ENCODE measurements at regions not wholly inside any gene's neighbourhood (a gene's known extent, or its start where the extent isn't known, plus 50 kb on each side); places are given as distances from the start of the nearest gene placed in this dataset.

DNA sequence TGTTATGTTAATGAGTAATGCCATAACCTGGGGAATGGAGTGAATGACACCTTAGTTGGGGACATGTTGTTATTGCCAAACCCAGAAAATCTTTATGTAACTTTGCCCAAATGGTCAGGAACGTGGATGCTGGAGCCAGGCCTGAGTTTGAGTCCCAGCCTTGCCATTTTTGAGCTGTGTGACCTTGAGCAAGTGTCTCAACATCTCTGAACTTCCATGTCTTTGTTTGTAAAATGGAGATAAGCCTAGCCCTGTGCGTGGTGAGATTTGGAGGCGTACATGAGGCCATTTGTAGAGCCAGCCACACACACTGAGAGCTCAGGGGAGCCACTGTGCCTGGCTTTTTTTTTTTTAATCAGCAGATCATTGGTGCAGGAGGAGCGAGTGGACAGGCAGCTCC, 247.3 kb downstream of the FOXL1 start:
- Histone ChIP-seq H3K36me3 (ENCODE audit: insufficient read depth, low read length) (no peaks in the 10 kb centered on the region), H3K27me3 (ENCODE audit: insufficient read depth, low read length, poor library complexity, severe bottlenecking) (no peaks in the 10 kb centered on the region), H3K4me1 (ENCODE audit: insufficient read depth, low read length) (no peaks in the 10 kb centered on the region), H3K4me3 (ENCODE audit: low read length) (no peak overlapping the region), H3K27ac (ENCODE audit: low read depth, low read length) (no peak overlapping the region), H3K9me3 (ENCODE audit: low read length) (no peaks in the 10 kb centered on the region)
- no peak for DNase-seq
- H3K4me1 Mint-ChIP-seq: no peaks in the 10 kb centered on the region
- no peaks in the 10 kb centered on the region for H3K36me3 Mint-ChIP-seq
- peaks cover 11 to 49% of the 10 kb centered on the region in 2 donors for H3K27me3 Mint-ChIP-seq
- H3K4me3 Mint-ChIP-seq: no peak overlapping the region
- POLR2A ChIA-PET: no interaction called here
- H3K9me3 Mint-ChIP-seq: peaks cover 0 to 2% (median 0%) of the 10 kb centered on the region in 5 donors
- H3K27ac Mint-ChIP-seq: no peak overlapping the region
- CTCF ChIA-PET: no interaction called here

DNA sequence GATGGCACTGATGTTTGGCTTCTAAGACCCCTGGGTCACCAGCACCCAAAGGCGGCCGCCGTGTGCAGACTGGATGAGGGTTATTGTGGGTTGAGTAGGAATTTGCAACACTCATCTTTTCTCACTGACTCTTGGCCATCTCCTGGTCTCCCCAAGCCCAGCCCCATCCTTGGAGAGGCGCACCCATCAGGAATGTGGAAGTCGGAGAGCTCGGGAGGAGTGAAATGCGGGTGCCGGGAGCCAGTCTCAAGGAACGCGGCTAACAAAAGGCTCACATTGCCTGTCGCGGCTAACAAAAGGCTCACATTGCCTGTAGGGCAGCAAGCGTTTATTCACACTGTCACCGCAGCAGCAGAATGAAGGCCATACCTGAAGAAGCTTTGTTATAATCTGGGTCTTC, 248.6 kb downstream of the FOXL1 start:
- no peaks in the 10 kb centered on the region for H3K36me3 Mint-ChIP-seq
- peaks cover 0 to 2% (median 0%) of the 10 kb centered on the region in 5 donors for H3K9me3 Mint-ChIP-seq
- H3K4me3 Mint-ChIP-seq: no peak overlapping the region
- H3K4me1 ChIP-seq (ENCODE audit: insufficient read depth, low read length): no peaks in the 10 kb centered on the region
- H3K36me3 ChIP-seq (ENCODE audit: insufficient read depth, low read length): no peaks in the 10 kb centered on the region
- no peak for DNase-seq
- H3K27ac ChIP-seq (ENCODE audit: low read depth, low read length): no peak overlapping the region
- no peaks in the 10 kb centered on the region for H3K9me3 ChIP-seq (ENCODE audit: low read length)
- ChIA-PET CTCF (no interaction called here), POLR2A (no interaction called here)
- H3K4me1 Mint-ChIP-seq: no peaks in the 10 kb centered on the region
- H3K27me3 Mint-ChIP-seq: peaks cover 11 to 54% of the 10 kb centered on the region in 2 donors
- no peak overlapping the region for H3K27ac Mint-ChIP-seq
- no peak overlapping the region for H3K4me3 ChIP-seq (ENCODE audit: low read length)
- H3K27me3 ChIP-seq (ENCODE audit: insufficient read depth, low read length, poor library complexity, severe bottlenecking): no peaks in the 10 kb centered on the region

GRCh38 chr16:86827521-86827920, 249.2 kb downstream of the FOXL1 start:
- no peaks in the 10 kb centered on the region for H3K9me3 ChIP-seq (ENCODE audit: low read length)
- peaks cover 11 to 50% of the 10 kb centered on the region in 2 donors for H3K27me3 Mint-ChIP-seq
- no peak for DNase-seq
- H3K4me1 Mint-ChIP-seq: no peaks in the 10 kb centered on the region
- no peak overlapping the region for H3K27ac Mint-ChIP-seq
- H3K4me3 Mint-ChIP-seq: no peak overlapping the region
- H3K36me3 ChIP-seq (ENCODE audit: insufficient read depth, low read length): no peaks in the 10 kb centered on the region
- H3K9me3 Mint-ChIP-seq: peaks cover 0 to 2% (median 0%) of the 10 kb centered on the region in 5 donors
- H3K4me3 ChIP-seq (ENCODE audit: low read length): no peak overlapping the region
- POLR2A ChIA-PET: no interaction called here
- H3K27ac ChIP-seq (ENCODE audit: low read depth, low read length): no peak overlapping the region
- CTCF ChIA-PET: no interaction called here
- no peaks in the 10 kb centered on the region for H3K4me1 ChIP-seq (ENCODE audit: insufficient read depth, low read length)
- no peaks in the 10 kb centered on the region for H3K36me3 Mint-ChIP-seq
- no peaks in the 10 kb centered on the region for H3K27me3 ChIP-seq (ENCODE audit: insufficient read depth, low read length, poor library complexity, severe bottlenecking)

GRCh38 chr16:86828202-86828601, 249.9 kb downstream of the FOXL1 start:
- CTCF ChIA-PET: no interaction called here
- Mint-ChIP-seq H3K4me3 (no peak overlapping the region), H3K9me3 (peaks cover 0 to 2% (median 0%) of the 10 kb centered on the region in 5 donors), H3K27me3 (peaks cover 11 to 45% of the 10 kb centered on the region in 2 donors), H3K36me3 (no peaks in the 10 kb centered on the region), H3K4me1 (peaks cover 0 to 2% (median 2%) of the 10 kb centered on the region in 3 donors), H3K27ac (no peak overlapping the region)
- Histone ChIP-seq H3K9me3 (ENCODE audit: low read length) (no peaks in the 10 kb centered on the region), H3K27me3 (ENCODE audit: insufficient read depth, low read length, poor library complexity, severe bottlenecking) (no peaks in the 10 kb centered on the region), H3K4me1 (ENCODE audit: insufficient read depth, low read length) (no peaks in the 10 kb centered on the region), H3K4me3 (ENCODE audit: low read length) (no peak overlapping the region), H3K36me3 (ENCODE audit: insufficient read depth, low read length) (no peaks in the 10 kb centered on the region), H3K27ac (ENCODE audit: low read depth, low read length) (no peak overlapping the region)
- POLR2A ChIA-PET: no interaction called here
- no peak for DNase-seq

- Histone ChIP-seq H3K27me3 (ENCODE audit: insufficient read depth, low read length, poor library complexity, severe bottlenecking) (no peaks in the 10 kb centered on the region), H3K9me3 (ENCODE audit: low read length) (no peaks in the 10 kb centered on the region), H3K4me1 (ENCODE audit: insufficient read depth, low read length) (no peaks in the 10 kb centered on the region), H3K27ac (ENCODE audit: low read depth, low read length) (no peak overlapping the region), H3K36me3 (ENCODE audit: insufficient read depth, low read length) (no peaks in the 10 kb centered on the region), H3K4me3 (ENCODE audit: low read length) (no peak overlapping the region)
- ChIA-PET POLR2A (no interaction called here), CTCF (no interaction called here)
- H3K36me3 Mint-ChIP-seq: no peaks in the 10 kb centered on the region
- peaks cover 0 to 2% (median 0%) of the 10 kb centered on the region in 5 donors for H3K9me3 Mint-ChIP-seq
- H3K27ac Mint-ChIP-seq: no peak overlapping the region
- no peak overlapping the region for H3K4me3 Mint-ChIP-seq
- peaks cover 0 to 7% (median 6%) of the 10 kb centered on the region in 3 donors for H3K4me1 Mint-ChIP-seq
- H3K27me3 Mint-ChIP-seq: peaks cover 10 to 41% of the 10 kb centered on the region in 2 donors
- DNase-seq: no peak
Observed at GRCh38 chr16:86828653-86829052, 250.3 kb downstream of the FOXL1 start.

DNA sequence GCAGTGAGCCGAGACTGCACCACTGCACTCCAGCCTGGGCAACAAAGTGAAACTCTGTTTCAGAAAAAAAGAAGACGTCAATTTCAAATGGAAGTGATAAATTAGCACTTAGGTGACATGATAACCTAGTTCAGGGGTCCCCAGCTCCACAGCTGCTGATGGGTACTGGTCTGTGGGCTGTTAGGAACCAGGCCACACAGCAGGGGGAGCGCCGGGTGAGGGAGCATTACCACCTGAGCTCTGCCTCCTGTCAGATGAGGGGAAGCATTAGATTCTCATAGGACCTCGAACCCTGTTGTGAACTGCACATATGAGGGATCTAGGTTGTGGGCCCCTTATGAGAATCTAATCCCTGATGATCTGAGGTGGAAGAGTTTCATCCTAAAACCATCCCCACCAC, 253.0 kb downstream of the FOXL1 start:
- DNase-seq: no peak
- CTCF ChIA-PET: no interaction called here
- no peak overlapping the region for H3K27ac Mint-ChIP-seq

GRCh38 chr16:86833136-86833535, 254.8 kb downstream of the FOXL1 start:
- ChIA-PET POLR2A (no interaction called here), CTCF (no interaction called here)
- H3K27ac ChIP-seq (ENCODE audit: low read depth, low read length): no peak overlapping the region
- no peak overlapping the region for H3K27ac Mint-ChIP-seq
- H3K4me1 Mint-ChIP-seq: peaks cover 0 to 7% (median 6%) of the 10 kb centered on the region in 3 donors
- no peaks in the 10 kb centered on the region for H3K36me3 Mint-ChIP-seq
- H3K4me3 ChIP-seq (ENCODE audit: low read length): no peak overlapping the region
- no peaks in the 10 kb centered on the region for H3K9me3 ChIP-seq (ENCODE audit: low read length)
- peaks cover 4 to 17% of the 10 kb centered on the region in 2 donors for H3K27me3 Mint-ChIP-seq
- H3K9me3 Mint-ChIP-seq: no peaks in the 10 kb centered on the region
- no peaks in the 10 kb centered on the region for H3K36me3 ChIP-seq (ENCODE audit: insufficient read depth, low read length)
- peak overlapping the region in 2 of 7 donors; percentile 2 to 10 for H3K4me3 Mint-ChIP-seq
- H3K4me1 ChIP-seq (ENCODE audit: insufficient read depth, low read length): no peaks in the 10 kb centered on the region
- H3K27me3 ChIP-seq (ENCODE audit: insufficient read depth, low read length, poor library complexity, severe bottlenecking): no peaks in the 10 kb centered on the region
- no peak for DNase-seq

More for the DNA sequence above, 253.0 kb downstream of the FOXL1 start:
- H3K4me3 Mint-ChIP-seq: no peak overlapping the region
- peaks cover 4 to 29% of the 10 kb centered on the region in 2 donors for H3K27me3 Mint-ChIP-seq
- Histone ChIP-seq H3K4me1 (ENCODE audit: insufficient read depth, low read length) (no peaks in the 10 kb centered on the region), H3K27ac (ENCODE audit: low read depth, low read length) (no peak overlapping the region), H3K9me3 (ENCODE audit: low read length) (no peaks in the 10 kb centered on the region), H3K36me3 (ENCODE audit: insufficient read depth, low read length) (no peaks in the 10 kb centered on the region), H3K4me3 (ENCODE audit: low read length) (no peak overlapping the region), H3K27me3 (ENCODE audit: insufficient read depth, low read length, poor library complexity, severe bottlenecking) (no peaks in the 10 kb centered on the region)
- peaks cover 0 to 7% (median 6%) of the 10 kb centered on the region in 3 donors for H3K4me1 Mint-ChIP-seq
- peaks cover 0 to 2% (median 0%) of the 10 kb centered on the region in 5 donors for H3K9me3 Mint-ChIP-seq
- POLR2A ChIA-PET: no interaction called here
- H3K36me3 Mint-ChIP-seq: no peaks in the 10 kb centered on the region

DNA sequence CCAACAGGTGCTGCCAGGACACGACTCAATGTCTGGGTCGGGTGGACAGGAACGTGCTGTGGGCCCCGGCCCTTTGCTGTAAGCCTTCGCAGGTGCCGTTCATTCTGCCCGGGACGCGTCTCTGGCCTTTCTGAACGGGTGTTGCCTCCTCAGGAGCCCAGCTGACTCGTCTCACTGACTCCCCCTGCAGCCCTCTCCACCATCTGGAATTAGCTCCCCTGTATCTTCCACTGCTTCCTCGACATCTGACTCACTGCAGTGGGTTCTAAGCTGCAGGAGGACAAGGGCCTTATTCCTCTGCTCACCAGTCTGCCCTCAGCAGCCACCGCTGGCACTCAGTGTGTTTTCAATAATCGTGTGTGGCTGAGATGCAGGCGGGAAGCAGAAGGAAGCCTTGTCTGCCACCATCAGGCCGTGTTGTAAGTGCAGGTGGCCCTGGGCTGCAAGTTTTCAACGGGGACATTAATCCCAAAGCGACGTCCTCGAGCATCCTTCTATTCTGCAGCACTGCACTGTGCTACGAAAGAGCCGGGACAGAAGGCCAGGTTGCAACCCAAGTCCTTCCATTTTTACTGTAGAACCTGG, 256.2 kb downstream of the FOXL1 start:
- CTCF ChIA-PET: no interaction called here
- Histone ChIP-seq H3K36me3 (ENCODE audit: insufficient read depth, low read length) (no peaks in the 10 kb centered on the region), H3K9me3 (ENCODE audit: low read length) (no peaks in the 10 kb centered on the region), H3K27me3 (ENCODE audit: insufficient read depth, low read length, poor library complexity, severe bottlenecking) (no peaks in the 10 kb centered on the region), H3K27ac (ENCODE audit: low read depth, low read length) (no peak overlapping the region), H3K4me1 (ENCODE audit: insufficient read depth, low read length) (no peaks in the 10 kb centered on the region), H3K4me3 (ENCODE audit: low read length) (no peak overlapping the region)
- no peak overlapping the region for H3K27ac Mint-ChIP-seq
- DNase-seq: no peak
- peaks cover 0 to 7% (median 6%) of the 10 kb centered on the region in 3 donors for H3K4me1 Mint-ChIP-seq
- H3K36me3 Mint-ChIP-seq: no peaks in the 10 kb centered on the region
- no peaks in the 10 kb centered on the region for H3K9me3 Mint-ChIP-seq
- H3K27me3 Mint-ChIP-seq: peaks cover 0 to 8% of the 10 kb centered on the region in 2 donors
- POLR2A ChIA-PET: no interaction called here
- no peak overlapping the region for H3K4me3 Mint-ChIP-seq
